H9 (cell line): ENCODE measurements at regions not wholly inside any gene's neighbourhood (a gene's known extent, or its start where the extent isn't known, plus 50 kb on each side); places are given as distances from the start of the nearest gene placed in this dataset.

Experiments used
- DNase-seq: peaks from one replicate; pipeline ENCODE4 v3.0.0-alpha.2; 2017
- H2AFZ ChIP-seq: one replicate; pipeline ENCODE4 v1.6.1; 2013; ENCODE audit warnings: mild to moderate bottlenecking, low read length, control low read depth, moderate library complexity
- H2AK5ac ChIP-seq: 2 replicates; pipeline ENCODE4 v1.6.1; 2013; ENCODE audit warnings: low read length, control low read depth, mixed read lengths; ENCODE audit not compliant: insufficient read length
- H2BK120ac ChIP-seq: one replicate; pipeline ENCODE4 v1.6.1; 2013; ENCODE audit warnings: low read depth, mild to moderate bottlenecking, low read length, control low read depth, inconsistent platforms; ENCODE audit not compliant: poor library complexity, severe bottlenecking
- H2BK12ac ChIP-seq: 2 replicates; pipeline ENCODE4 v1.6.1; 2013; ENCODE audit warnings: low read length, control low read depth, mixed read lengths, low read depth; ENCODE audit not compliant: insufficient read length
- H2BK15ac ChIP-seq: 2 replicates; pipeline ENCODE4 v1.6.1; 2013; ENCODE audit warnings: low read depth, low read length, control low read depth
- H2BK20ac ChIP-seq: one replicate; pipeline ENCODE4 v1.6.1; 2013; ENCODE audit warnings: low read depth, mild to moderate bottlenecking, low read length, control low read depth, inconsistent platforms; ENCODE audit not compliant: poor library complexity, severe bottlenecking
- H2BK5ac ChIP-seq: 2 replicates; pipeline ENCODE4 v1.6.1; 2013; ENCODE audit warnings: low read length, control low read depth, mixed read lengths; ENCODE audit not compliant: insufficient read length
- H3K14ac ChIP-seq: 2 replicates; pipeline ENCODE4 v1.6.1; 2013; ENCODE audit warnings: low read length, control low read depth; ENCODE audit not compliant: insufficient read depth
- H3K18ac ChIP-seq: 2 replicates; pipeline ENCODE4 v1.6.1; 2013; ENCODE audit warnings: low read depth, mild to moderate bottlenecking, mixed read lengths, low read length, control low read depth; ENCODE audit not compliant: insufficient read length
- H3K23ac ChIP-seq: 2 replicates; pipeline ENCODE4 v1.6.1; 2013; ENCODE audit warnings: low read length, control low read depth, mixed read lengths, low read depth; ENCODE audit not compliant: insufficient read length
- H3K23me2 ChIP-seq: 2 replicates; pipeline ENCODE4 v1.6.1; 2013; ENCODE audit warnings: low read depth, mild to moderate bottlenecking, mixed read lengths, low read length, control low read depth; ENCODE audit not compliant: insufficient read length, poor library complexity, severe bottlenecking
- H3K27ac ChIP-seq: 2 replicates; pipeline ENCODE4 v1.5.1; 2013; ENCODE audit warnings: low read length, control low read depth, mixed read lengths, low read depth; ENCODE audit not compliant: insufficient read length
- H3K27me3 ChIP-seq: 2 replicates; pipeline ENCODE4 v1.6.1; 2013; ENCODE audit warnings: low read length, control low read depth, inconsistent platforms; ENCODE audit not compliant: insufficient read depth
- H3K4ac ChIP-seq: 2 replicates; pipeline ENCODE4 v1.6.1; 2013; ENCODE audit warnings: low read depth, mild to moderate bottlenecking, control low read depth, inconsistent platforms, low read length, moderate library complexity
- H3K4me1 ChIP-seq: 2 replicates; pipeline ENCODE4 v1.6.1; 2013; ENCODE audit warnings: low read length, control low read depth, inconsistent platforms; ENCODE audit not compliant: insufficient read depth
- H3K4me2 ChIP-seq: 2 replicates; pipeline ENCODE4 v1.6.1; 2013; ENCODE audit warnings: low read length, control low read depth, mixed read lengths; ENCODE audit not compliant: insufficient read length, insufficient read depth
- H3K56ac ChIP-seq: 2 replicates; pipeline ENCODE4 v1.6.1; 2013; ENCODE audit warnings: low read depth, mild to moderate bottlenecking, mixed read lengths, low read length, control low read depth; ENCODE audit not compliant: insufficient read length
- H3K79me1 ChIP-seq: 2 replicates; pipeline ENCODE4 v1.6.1; 2013; ENCODE audit warnings: low read depth, mild to moderate bottlenecking, moderate library complexity, low read length, control low read depth, inconsistent platforms; ENCODE audit not compliant: insufficient read depth, poor library complexity, severe bottlenecking
- H3K79me2 ChIP-seq: 2 replicates; pipeline ENCODE4 v1.6.1; 2013; ENCODE audit warnings: low read length, control low read depth, inconsistent platforms; ENCODE audit not compliant: insufficient read depth
- H3K9ac ChIP-seq: 2 replicates; pipeline ENCODE4 v1.6.1; 2013; ENCODE audit warnings: low read length, control low read depth, mixed read lengths; ENCODE audit not compliant: insufficient read length; ENCODE audit errors: extremely low read depth
- H3K9me3 ChIP-seq: one replicate; pipeline ENCODE4 v1.6.1; 2013; ENCODE audit warnings: low read depth, low read length, inconsistent platforms; ENCODE audit not compliant: control insufficient read depth
- H3T11ph ChIP-seq: one replicate; pipeline ENCODE4 v1.6.1; 2013; ENCODE audit warnings: mild to moderate bottlenecking, low read length, control low read depth, inconsistent platforms
- H4K20me1 ChIP-seq: one replicate; pipeline ENCODE4 v1.6.1; 2013; ENCODE audit not compliant: control insufficient read depth, insufficient read length, insufficient read depth
- H4K5ac ChIP-seq: 2 replicates; pipeline ENCODE4 v1.6.1; 2013; ENCODE audit warnings: low read depth, mild to moderate bottlenecking, mixed read lengths, low read length, control low read depth; ENCODE audit not compliant: insufficient read length
- H4K8ac ChIP-seq: replicated peaks from 2 replicates; pipeline ENCODE4 v1.6.1; 2013; ENCODE audit warnings: low read length, control low read depth, mixed read lengths, low read depth; ENCODE audit not compliant: insufficient read length
- H4K91ac ChIP-seq: 2 replicates; pipeline ENCODE4 v1.6.1; 2013; ENCODE audit warnings: low read depth, mild to moderate bottlenecking, moderate library complexity, mixed read lengths, low read length, control low read depth; ENCODE audit not compliant: insufficient read length
- H3K27ac Mint-ChIP-seq, 3 experiments: 2 replicates in 2 of 3; 3 replicates in 1 of 3; pipeline ENCODE4 v1.8.0; 2020 to 2021; ENCODE audit warnings: mixed read lengths in 3 of 3, mild to moderate bottlenecking in 1 of 3, moderate library complexity in 1 of 3
- H3K27me3 Mint-ChIP-seq: 2 replicates; pipeline ENCODE4 v1.8.0; 2021; ENCODE audit warnings: low read depth, mild to moderate bottlenecking, moderate library complexity, mixed read lengths
- H3K36me3 Mint-ChIP-seq, 3 experiments: 2 replicates in 2 of 3; 3 replicates in 1 of 3; pipeline ENCODE4 v1.8.0; 2020 to 2021; ENCODE audit warnings: low read depth in 3 of 3, mixed read lengths in 3 of 3; ENCODE audit not compliant: insufficient read depth in 1 of 3
- H3K4me1 Mint-ChIP-seq, 2 experiments: 2 replicates each; pipeline ENCODE4 v1.8.0; 2020; ENCODE audit warnings: mixed read lengths in 2 of 2
- H3K4me3 Mint-ChIP-seq, 2 experiments: 2 replicates in 1 of 2; 3 replicates in 1 of 2; pipeline ENCODE4 v1.8.0; 2020 to 2021; ENCODE audit warnings: mild to moderate bottlenecking in 2 of 2, mixed read lengths in 2 of 2, moderate library complexity in 1 of 2
- H3K9me3 Mint-ChIP-seq, 2 experiments: 2 replicates in 1 of 2; 3 replicates in 1 of 2; pipeline ENCODE4 v1.8.0; 2020; ENCODE audit warnings: mild to moderate bottlenecking in 2 of 2, mixed read lengths in 2 of 2, moderate library complexity in 1 of 2
- WGBS: extraction: QIAGEN DNeasy Blood & Tissue Kit; methylation state at CpG from one replicate; pipeline ENCODE4 v1.1.7; 2013; ENCODE audit warnings: missing lambda C conversion rate, low lambda C conversion rate, mixed read lengths; ENCODE audit not compliant: insufficient read length; ENCODE audit errors: extremely low coverage; 5-methylcytosine and 5-hydroxymethylcytosine counted together
- TF ChIP-seq, protein P1 (sequence below): fragments of 200-600 bp; sonication (generic); conservative IDR thresholded peaks from 3 replicates; pipeline ENCODE4 v1.8.0; 2021; ENCODE audit warnings: antibody characterized with exemption, mild to moderate bottlenecking

DNA sequence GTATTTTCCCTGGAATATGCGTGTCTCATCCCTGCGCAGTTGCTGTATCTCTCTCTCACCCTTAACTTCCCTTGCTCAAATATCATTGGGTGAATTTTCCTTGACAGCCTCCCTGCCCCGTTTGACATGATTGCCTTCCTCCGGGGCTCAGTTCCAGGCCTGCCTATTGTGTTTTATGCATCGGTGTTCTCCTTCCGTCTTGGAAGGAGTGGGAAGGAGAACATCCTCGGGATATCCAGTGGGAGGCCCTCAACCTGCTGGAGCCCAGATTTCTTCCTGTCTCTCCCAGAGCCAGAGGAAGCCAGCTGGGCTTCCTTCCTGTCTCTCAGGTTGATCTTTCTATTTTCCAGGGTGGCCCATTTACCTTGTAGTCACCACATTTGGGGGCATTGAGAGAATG lies 434.7 kb upstream of the HS6ST1 start:
- Histone ChIP-seq H2AFZ (no peak overlapping the region), H3K23ac (no peak overlapping the region), H3K9me3 (no peaks in the 10 kb centered on the region), H3K9ac (no peak overlapping the region), H3K56ac (no peak overlapping the region), H3K27ac (no peak overlapping the region), H4K5ac (no peak overlapping the region), H3K18ac (no peak overlapping the region), H4K8ac (no peak overlapping the region), H2AK5ac (no peak overlapping the region), H2BK12ac (no peak overlapping the region), H2BK5ac (no peak overlapping the region), H3K4me1 (peaks cover 2% of the 10 kb centered on the region; the same call in 1 of the 2 replicates), H3K23me2 (no peaks in the 10 kb centered on the region), H3K4me2 (no peak overlapping the region), H2BK20ac (no peak overlapping the region), H3K27me3 (no peaks in the 10 kb centered on the region), H4K20me1 (no peaks in the 10 kb centered on the region), H3K79me1 (no peaks in the 10 kb centered on the region), H2BK120ac (no peak overlapping the region), H3K4ac (no peak overlapping the region), H2BK15ac (no peak overlapping the region), H3T11ph (no peak overlapping the region), H3K79me2 (no peaks in the 10 kb centered on the region), H4K91ac (no peak overlapping the region), H3K14ac (no peak overlapping the region)
- Mint-ChIP-seq H3K9me3 (no peaks in the 10 kb centered on the region), H3K27ac (0 out of 7 replicates have a peak overlapping the region, but pooled peaks of 1 of the 3 experiments have one; percentile 2), H3K27me3 (peaks cover 2% of the 10 kb centered on the region), H3K4me3 (no peak overlapping the region), H3K36me3 (no peaks in the 10 kb centered on the region), H3K4me1 (peaks cover 26 to 29% of the 10 kb centered on the region in 2 experiments)
- no CpG with 5 or more reads among the region's 7 CpGs for WGBS
- TF ChIP-seq, protein P1, sequence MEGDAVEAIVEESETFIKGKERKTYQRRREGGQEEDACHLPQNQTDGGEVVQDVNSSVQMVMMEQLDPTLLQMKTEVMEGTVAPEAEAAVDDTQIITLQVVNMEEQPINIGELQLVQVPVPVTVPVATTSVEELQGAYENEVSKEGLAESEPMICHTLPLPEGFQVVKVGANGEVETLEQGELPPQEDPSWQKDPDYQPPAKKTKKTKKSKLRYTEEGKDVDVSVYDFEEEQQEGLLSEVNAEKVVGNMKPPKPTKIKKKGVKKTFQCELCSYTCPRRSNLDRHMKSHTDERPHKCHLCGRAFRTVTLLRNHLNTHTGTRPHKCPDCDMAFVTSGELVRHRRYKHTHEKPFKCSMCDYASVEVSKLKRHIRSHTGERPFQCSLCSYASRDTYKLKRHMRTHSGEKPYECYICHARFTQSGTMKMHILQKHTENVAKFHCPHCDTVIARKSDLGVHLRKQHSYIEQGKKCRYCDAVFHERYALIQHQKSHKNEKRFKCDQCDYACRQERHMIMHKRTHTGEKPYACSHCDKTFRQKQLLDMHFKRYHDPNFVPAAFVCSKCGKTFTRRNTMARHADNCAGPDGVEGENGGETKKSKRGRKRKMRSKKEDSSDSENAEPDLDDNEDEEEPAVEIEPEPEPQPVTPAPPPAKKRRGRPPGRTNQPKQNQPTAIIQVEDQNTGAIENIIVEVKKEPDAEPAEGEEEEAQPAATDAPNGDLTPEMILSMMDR = no peak
- no peak for DNase-seq
